GM18502 (cell line): ENCODE measurements at regions not wholly inside any gene's neighbourhood (a gene's known extent, or its start where the extent isn't known, plus 50 kb on each side); places are given as distances from the start of the nearest gene placed in this dataset.
"Not testable (repeated sequence)": the region's sequence is repeated elsewhere in the genome, so short reads cannot be mapped to it uniquely, and the experiment has no call there.

Experiments
- ATAC-seq: cut with Tn5 transposase; IDR thresholded peaks from one replicate; pipeline ENCODE4 v1.9.1; 2021; ENCODE audit warnings: mild to moderate bottlenecking; ENCODE audit not compliant: unreplicated experiment, poor library complexity

GRCh38 chr1:41995441-41996130 is 76.9 kb upstream of the HIVEP3 start:
- no peak for ATAC-seq

GRCh38 chr1:41994195-41994894 is 75.6 kb upstream of the HIVEP3 start:
- ATAC-seq, result no peak

- no peak for ATAC-seq
Observed at GRCh38 chr1:41983451-41983850, 64.7 kb upstream of the HIVEP3 start.

GRCh38 chr1:41981796-41982195 is 63.1 kb upstream of the HIVEP3 start:
- ATAC-seq, result no peak

- ATAC-seq, result no peak
Observed at GRCh38 chr1:41980827-41981653, 62.3 kb upstream of the HIVEP3 start.

GRCh38 chr1:41978986-41979385 is 60.3 kb upstream of the HIVEP3 start:
- ATAC-seq, result no peak

- no peak for ATAC-seq
Observed at GRCh38 chr1:41977326-41977725, 58.6 kb upstream of the HIVEP3 start.

GRCh38 chr1:41976671-41977070 is 57.9 kb upstream of the HIVEP3 start:
- no peak for ATAC-seq

GRCh38 chr1:41975850-41976569 is 57.3 kb upstream of the HIVEP3 start:
- ATAC-seq, result no peak

GRCh38 chr1:41975121-41975520 is 56.4 kb upstream of the HIVEP3 start:
- ATAC-seq, result no peak

- not testable (repeated sequence) for ATAC-seq
Observed at GRCh38 chr1:41968557-41968956, 49.8 kb upstream of the HIVEP3 start.
